OCI-LY3 (cell line): ENCODE measurements at regions not wholly inside any gene's neighbourhood (a gene's known extent, or its start where the extent isn't known, plus 50 kb on each side); places are given as distances from the start of the nearest gene placed in this dataset.

ENCODE experiments used
- EZH2phosphoT487 ChIP-seq: fragments of 200-600 bp; shearing (Covaris generic); IDR thresholded peaks from 2 replicates; pipeline ENCODE4 v1.6.1; 2018; ENCODE audit warnings: antibody characterized with exemption, mixed run types, low read depth
- TF ChIP-seq, protein P1 (sequence below): fragments of 200-600, 300-600 bp; sonication (generic); IDR thresholded peaks from 2 replicates; pipeline ENCODE4 v1.5.1; 2014; ENCODE audit warnings: antibody characterized with exemption, low read length, low read depth

DNA sequence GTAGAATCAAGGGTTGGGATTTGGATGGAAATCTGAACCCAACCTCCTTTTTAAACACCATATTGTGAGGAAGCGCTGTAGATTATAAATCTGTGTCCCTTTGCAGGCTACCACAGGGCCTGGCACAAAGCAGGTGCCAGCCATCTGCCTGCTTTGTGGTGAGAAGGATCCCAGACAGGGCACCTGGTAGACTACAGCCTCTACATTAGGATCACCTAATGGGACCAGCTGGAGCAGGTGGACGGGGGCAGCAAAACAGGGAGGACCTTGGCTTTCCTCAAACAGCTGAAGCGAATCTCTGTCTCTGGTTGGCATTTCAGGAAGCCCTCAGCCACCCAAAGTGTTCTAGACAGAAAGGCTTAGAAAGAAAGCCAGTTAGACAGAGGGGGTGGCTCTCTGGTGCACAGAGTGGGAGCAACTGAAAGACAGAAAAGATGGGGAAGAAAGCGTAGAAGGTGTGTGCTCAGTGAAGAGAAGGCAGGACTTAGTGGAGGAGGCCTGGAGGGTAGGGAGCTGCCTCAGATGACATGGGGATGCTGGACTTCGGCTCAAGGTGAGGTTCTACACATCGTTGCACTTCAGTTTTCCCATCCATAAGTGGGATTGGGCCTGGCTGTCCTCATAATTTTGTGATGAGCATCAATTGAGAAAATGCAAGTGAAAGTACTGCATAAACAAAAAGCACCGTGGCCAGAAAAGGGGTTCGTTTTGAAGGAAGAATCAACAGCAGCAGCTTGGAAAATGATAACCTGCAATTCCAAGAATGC lies 350.8 kb downstream of the CYRIA start:
- TF ChIP-seq, protein P1, sequence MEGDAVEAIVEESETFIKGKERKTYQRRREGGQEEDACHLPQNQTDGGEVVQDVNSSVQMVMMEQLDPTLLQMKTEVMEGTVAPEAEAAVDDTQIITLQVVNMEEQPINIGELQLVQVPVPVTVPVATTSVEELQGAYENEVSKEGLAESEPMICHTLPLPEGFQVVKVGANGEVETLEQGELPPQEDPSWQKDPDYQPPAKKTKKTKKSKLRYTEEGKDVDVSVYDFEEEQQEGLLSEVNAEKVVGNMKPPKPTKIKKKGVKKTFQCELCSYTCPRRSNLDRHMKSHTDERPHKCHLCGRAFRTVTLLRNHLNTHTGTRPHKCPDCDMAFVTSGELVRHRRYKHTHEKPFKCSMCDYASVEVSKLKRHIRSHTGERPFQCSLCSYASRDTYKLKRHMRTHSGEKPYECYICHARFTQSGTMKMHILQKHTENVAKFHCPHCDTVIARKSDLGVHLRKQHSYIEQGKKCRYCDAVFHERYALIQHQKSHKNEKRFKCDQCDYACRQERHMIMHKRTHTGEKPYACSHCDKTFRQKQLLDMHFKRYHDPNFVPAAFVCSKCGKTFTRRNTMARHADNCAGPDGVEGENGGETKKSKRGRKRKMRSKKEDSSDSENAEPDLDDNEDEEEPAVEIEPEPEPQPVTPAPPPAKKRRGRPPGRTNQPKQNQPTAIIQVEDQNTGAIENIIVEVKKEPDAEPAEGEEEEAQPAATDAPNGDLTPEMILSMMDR, result no peak
- no peak for TF ChIP-seq EZH2phosphoT487
